OCI-LY3 (cell line): ENCODE measurements at regions not wholly inside any gene's neighbourhood (a gene's known extent, or its start where the extent isn't known, plus 50 kb on each side); places are given as distances from the start of the nearest gene placed in this dataset.

Source experiments
- H2AFZ ChIP-seq: fragments of 200-600, 300-600 bp; shearing (Covaris generic); 2 replicates; pipeline ENCODE4 v1.6.0; 2014; ENCODE audit warnings: antibody characterized with exemption, low read depth, low read length
- H3K27ac ChIP-seq: fragments of 200-600, 300-600 bp; sonication (generic); 2 replicates; pipeline ENCODE4 v1.5.1; 2014; ENCODE audit warnings: mild to moderate bottlenecking, low read length, moderate library complexity, mixed read lengths
- H3K27me3 ChIP-seq: fragments of 200-600, 300-600 bp; sonication (generic); 2 replicates; pipeline ENCODE4 v1.6.1; 2014; ENCODE audit warnings: low read depth, low read length, mixed read lengths
- H3K36me3 ChIP-seq: fragments of 200-600, 300-600 bp; sonication (generic); replicated peaks from 2 replicates; pipeline ENCODE3; 2014; ENCODE audit warnings: low read depth, low read length, mixed read lengths
- H3K4me1 ChIP-seq: fragments of 300-600, 200-600 bp; sonication (generic); 2 replicates; pipeline ENCODE4 v1.6.1; 2014; ENCODE audit warnings: low read length, mixed read lengths
- H3K4me2 ChIP-seq: fragments of 200-600, 300-600 bp; sonication (generic); 2 replicates; pipeline ENCODE4 v1.6.1; 2014; ENCODE audit warnings: low read length, mixed read lengths
- H3K4me3 ChIP-seq: fragments of 300-600, 200-600 bp; sonication (generic); 2 replicates; pipeline ENCODE4 v1.5.1; 2014; ENCODE audit warnings: antibody characterized with exemption, mild to moderate bottlenecking, low read length, moderate library complexity
- H3K79me2 ChIP-seq: fragments of 300-600, 200-600 bp; shearing (Covaris generic); 2 replicates; pipeline ENCODE4 v1.6.1; 2014; ENCODE audit warnings: mild to moderate bottlenecking, low read length, mixed read lengths
- H3K9ac ChIP-seq: fragments of 300-600, 200-600 bp; shearing (Covaris generic); 2 replicates; pipeline ENCODE4 v1.6.0; 2014; ENCODE audit warnings: mild to moderate bottlenecking, low read length, moderate library complexity
- H3K9me3 ChIP-seq: fragments of 200-600, 300-600 bp; shearing (Covaris generic); 2 replicates; pipeline ENCODE4 v1.6.1; 2014; ENCODE audit warnings: low read length, mixed read lengths; ENCODE audit not compliant: insufficient read depth
- H4K20me1 ChIP-seq: fragments of 200-600, 300-600 bp; sonication (generic); 2 replicates; pipeline ENCODE4 v1.6.1; 2016; ENCODE audit warnings: low read length, mixed read lengths; ENCODE audit not compliant: insufficient read depth
- CTCF ChIP-seq: fragments of 200-600, 300-600 bp; sonication (generic); IDR thresholded peaks from 2 replicates; pipeline ENCODE4 v1.5.1; 2014; ENCODE audit warnings: antibody characterized with exemption, low read length, low read depth
- EZH2phosphoT487 ChIP-seq: fragments of 200-600 bp; shearing (Covaris generic); IDR thresholded peaks from 2 replicates; pipeline ENCODE4 v1.6.1; 2018; ENCODE audit warnings: antibody characterized with exemption, mixed run types, low read depth

- Histone ChIP-seq H3K36me3 (no peaks in the 10 kb centered on the region), H3K4me1 (no peaks in the 10 kb centered on the region), H4K20me1 (no peaks in the 10 kb centered on the region), H3K9ac (no peak overlapping the region), H3K4me3 (no peak overlapping the region), H3K9me3 (no peaks in the 10 kb centered on the region), H3K79me2 (no peaks in the 10 kb centered on the region), H3K27me3 (peaks cover 14% of the 10 kb centered on the region; the same call in 1 of the 2 replicates), H3K27ac (no peak overlapping the region), H2AFZ (no peak overlapping the region), H3K4me2 (no peak overlapping the region)
- TF ChIP-seq EZH2phosphoT487, result no peak
- no peak for TF ChIP-seq CTCF
These were observed 233.2 kb downstream of the RBM19 start for GRCh38 chr12:113732916-113733315.

GRCh38 chr12:113727651-113728061, 238.5 kb downstream of the RBM19 start:
- no peak overlapping the region for H3K9ac ChIP-seq
- H3K36me3 ChIP-seq, result no peaks in the 10 kb centered on the region
- H2AFZ ChIP-seq, result no peak overlapping the region
- no peak overlapping the region for H3K4me3 ChIP-seq
- H4K20me1 ChIP-seq, result no peaks in the 10 kb centered on the region
- H3K79me2 ChIP-seq, result no peaks in the 10 kb centered on the region
- peaks cover 12% of the 10 kb centered on the region for H3K27me3 ChIP-seq
- no peak overlapping the region for H3K27ac ChIP-seq
- H3K4me1 ChIP-seq, result no peaks in the 10 kb centered on the region
- H3K9me3 ChIP-seq, result no peaks in the 10 kb centered on the region
- no peak overlapping the region for H3K4me2 ChIP-seq
- no peak for TF ChIP-seq EZH2phosphoT487
- TF ChIP-seq CTCF, result no peak

GRCh38 chr12:113726254-113726819, 239.8 kb downstream of the RBM19 start:
- Histone ChIP-seq H3K4me1 (no peaks in the 10 kb centered on the region), H3K4me3 (no peak overlapping the region), H4K20me1 (no peaks in the 10 kb centered on the region), H3K4me2 (no peak overlapping the region), H2AFZ (no peak overlapping the region), H3K9ac (no peak overlapping the region), H3K27ac (no peak overlapping the region), H3K27me3 (peaks cover 12% of the 10 kb centered on the region), H3K79me2 (no peaks in the 10 kb centered on the region), H3K9me3 (no peaks in the 10 kb centered on the region), H3K36me3 (no peaks in the 10 kb centered on the region)
- TF ChIP-seq CTCF, result no peak
- TF ChIP-seq EZH2phosphoT487, result no peak

DNA sequence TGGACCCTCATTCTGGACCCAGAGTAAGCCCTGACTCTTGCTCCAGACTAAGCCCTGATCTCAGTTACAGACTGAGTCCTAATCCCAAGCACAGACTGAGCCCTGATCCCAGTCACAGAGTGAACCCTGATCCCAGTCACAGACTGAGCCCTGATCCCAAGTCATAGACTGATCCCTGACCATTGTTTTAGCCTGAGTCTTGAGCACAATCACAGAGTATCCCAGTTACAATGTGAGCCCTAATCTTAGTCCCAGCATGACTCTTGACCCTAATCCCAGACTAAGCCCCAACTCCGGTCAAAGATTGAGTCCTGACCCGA, 240.6 kb downstream of the RBM19 start:
- Histone ChIP-seq H2AFZ (no peak overlapping the region), H3K4me3 (no peak overlapping the region), H3K79me2 (no peaks in the 10 kb centered on the region), H3K9me3 (no peaks in the 10 kb centered on the region), H3K36me3 (no peaks in the 10 kb centered on the region), H3K4me1 (no peaks in the 10 kb centered on the region), H4K20me1 (no peaks in the 10 kb centered on the region), H3K4me2 (no peak overlapping the region), H3K27me3 (peaks cover 12% of the 10 kb centered on the region), H3K27ac (no peak overlapping the region), H3K9ac (no peak overlapping the region)
- no peak for TF ChIP-seq EZH2phosphoT487
- no peak for TF ChIP-seq CTCF
